ENCODE measurements at regions not wholly inside any gene's neighbourhood (a gene's known extent, or its start where the extent isn't known, plus 50 kb on each side); places are given as distances from the start of the nearest gene placed in this dataset.

- no peak overlapping the region for H2AFZ ChIP-seq (ENCODE audit: low read length)
- H3K79me1 ChIP-seq (ENCODE audit: insufficient read depth, low read depth, low read length, poor library complexity, severe bottlenecking), result no peaks in the 10 kb centered on the region
- H3K9me3 Mint-ChIP-seq, result peaks cover 0 to 2% of the 10 kb centered on the region in 2 experiments; a peak in 1 of 5 replicates
- no peak overlapping the region for H2BK120ac ChIP-seq (ENCODE audit: low read depth, low read length, poor library complexity, severe bottlenecking)
- H2BK15ac ChIP-seq (ENCODE audit: low read depth, low read length), result no peak overlapping the region
- no CpG with 5 or more reads among the region's 10 CpGs for WGBS (ENCODE audit: extremely low coverage, insufficient read length, low lambda C conversion rate)
- no peak overlapping the region for H3K9ac ChIP-seq (ENCODE audit: extremely low read depth, insufficient read length, low read length)
- no peak overlapping the region for H3K56ac ChIP-seq (ENCODE audit: insufficient read length, low read depth, low read length)
- DNase-seq, result no peak
- H4K91ac ChIP-seq (ENCODE audit: insufficient read length, low read depth, low read length), result no peak overlapping the region
- H3K14ac ChIP-seq (ENCODE audit: insufficient read depth, low read length), result no peak overlapping the region
- H3T11ph ChIP-seq (ENCODE audit: low read length), result no peak overlapping the region
- H3K23ac ChIP-seq (ENCODE audit: insufficient read length, low read depth, low read length), result no peak overlapping the region
- no peak overlapping the region for H3K27ac Mint-ChIP-seq
- no peak overlapping the region for H3K18ac ChIP-seq (ENCODE audit: insufficient read length, low read depth, low read length)
- H3K4me1 Mint-ChIP-seq, result no peaks in the 10 kb centered on the region
- no peak overlapping the region for H4K8ac ChIP-seq (replicated peaks; ENCODE audit: insufficient read length, low read depth, low read length)
- no peaks in the 10 kb centered on the region for H3K23me2 ChIP-seq (ENCODE audit: insufficient read length, low read depth, low read length, poor library complexity, severe bottlenecking)
- H4K20me1 ChIP-seq (ENCODE audit: control insufficient read depth, insufficient read depth, insufficient read length), result no peaks in the 10 kb centered on the region
- no peaks in the 10 kb centered on the region for H3K27me3 Mint-ChIP-seq (ENCODE audit: low read depth)
- H3K4me1 ChIP-seq (ENCODE audit: insufficient read depth, low read length), result no peaks in the 10 kb centered on the region; the same call in 1 of the 2 replicates
- H3K4me3 Mint-ChIP-seq, result no peak overlapping the region
- H3K36me3 Mint-ChIP-seq (ENCODE audit: insufficient read depth in 1 of 3, low read depth in 3 of 3), result no peaks in the 10 kb centered on the region
- H2BK12ac ChIP-seq (ENCODE audit: insufficient read length, low read depth, low read length), result no peak overlapping the region
- no peaks in the 10 kb centered on the region for H3K27me3 ChIP-seq (ENCODE audit: insufficient read depth, low read length)
- no peak overlapping the region for H2BK20ac ChIP-seq (ENCODE audit: low read depth, low read length, poor library complexity, severe bottlenecking)
- no peak for TF ChIP-seq CTCF (conservative IDR thresholded peaks at IDR 0.05)
- H2BK5ac ChIP-seq (ENCODE audit: insufficient read length, low read length), result no peak overlapping the region
- no peaks in the 10 kb centered on the region for H3K79me2 ChIP-seq (ENCODE audit: insufficient read depth, low read length)
- no peak overlapping the region for H3K27ac ChIP-seq (ENCODE audit: insufficient read length, low read depth, low read length)
- no peaks in the 10 kb centered on the region for H3K9me3 ChIP-seq (ENCODE audit: control insufficient read depth, low read depth, low read length)
- no peak overlapping the region for H2AK5ac ChIP-seq (ENCODE audit: insufficient read length, low read length)
- H3K4ac ChIP-seq (ENCODE audit: low read depth, low read length), result no peak overlapping the region
- no peak overlapping the region for H4K5ac ChIP-seq (ENCODE audit: insufficient read length, low read depth, low read length)
- H3K4me2 ChIP-seq (ENCODE audit: insufficient read depth, insufficient read length, low read length), result no peak overlapping the region
Measured at GRCh38 chr14:40374221-40374620, 942.0 kb upstream of the FBXO33 start.
